Activated CD8-positive, alpha-beta memory T cell treated with anti-CD3 and anti-CD28 coated beads for 36 hours (primary cell): ENCODE measurements at regions not wholly inside any gene's neighbourhood (a gene's known extent, or its start where the extent isn't known, plus 50 kb on each side); places are given as distances from the start of the nearest gene placed in this dataset.

Source experiments
- CTCF ChIA-PET: fragments of 350-600 bp; sonication (Branson Sonifier 250); formaldehyde crosslinking; loops from one replicate; lab custom pipeline; 2021; ENCODE audit warnings: antibody characterized with exemption; lab: Charles Lee
- POLR2A ChIA-PET: fragments of 350-600 bp; sonication (Branson Sonifier 250); formaldehyde crosslinking; loops from one replicate; lab custom pipeline; 2021; ENCODE audit warnings: antibody characterized with exemption; lab: Charles Lee

DNA sequence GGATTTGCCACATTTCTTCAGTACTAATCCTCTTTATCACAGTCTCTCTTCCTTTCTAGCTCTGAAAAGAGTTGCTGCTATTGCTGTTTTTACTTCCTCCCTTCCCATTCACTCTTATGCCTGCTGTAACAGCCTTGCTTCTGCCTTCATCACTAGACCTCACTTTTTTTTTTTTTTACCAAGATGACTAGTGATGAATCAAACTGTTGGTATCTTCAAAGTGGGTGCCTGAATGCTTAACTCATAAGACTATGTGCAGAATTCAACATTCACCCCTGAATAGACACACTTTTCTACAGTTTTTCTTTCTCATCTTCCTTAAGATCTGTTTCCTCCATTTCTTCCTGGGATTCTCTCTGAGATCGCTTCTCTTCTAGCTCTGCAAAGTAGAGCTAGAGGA is 217.2 kb upstream of the HTR2A start:
- POLR2A ChIA-PET, result no interaction called here
- CTCF ChIA-PET, result no interaction called here

DNA sequence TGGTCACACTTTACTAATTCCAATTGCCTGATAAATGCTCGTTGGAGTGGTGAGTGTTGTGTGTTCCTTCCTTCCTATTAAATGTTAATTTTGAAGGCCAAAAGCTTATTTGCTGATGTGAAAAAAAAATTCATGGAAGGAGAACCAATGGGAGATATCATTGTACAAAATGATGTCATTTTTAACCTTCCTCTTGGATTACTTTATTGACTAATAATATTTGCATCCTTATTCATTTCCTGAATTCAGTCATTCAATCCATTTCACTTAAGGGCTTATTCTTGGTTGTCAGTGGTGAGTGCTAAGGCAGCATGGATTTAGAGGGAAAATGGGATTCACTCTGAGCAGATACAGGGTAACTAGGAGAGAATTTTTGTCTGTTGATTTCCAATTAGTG is 216.0 kb upstream of the HTR2A start:
- CTCF ChIA-PET, result no interaction called here

GRCh38 chr13:47112205-47112902 is 215.5 kb upstream of the HTR2A start:
- ChIA-PET POLR2A (no interaction called here), CTCF (no interaction called here)

More for the DNA sequence above, 216.0 kb upstream of the HTR2A start:
- POLR2A ChIA-PET, result no interaction called here

DNA sequence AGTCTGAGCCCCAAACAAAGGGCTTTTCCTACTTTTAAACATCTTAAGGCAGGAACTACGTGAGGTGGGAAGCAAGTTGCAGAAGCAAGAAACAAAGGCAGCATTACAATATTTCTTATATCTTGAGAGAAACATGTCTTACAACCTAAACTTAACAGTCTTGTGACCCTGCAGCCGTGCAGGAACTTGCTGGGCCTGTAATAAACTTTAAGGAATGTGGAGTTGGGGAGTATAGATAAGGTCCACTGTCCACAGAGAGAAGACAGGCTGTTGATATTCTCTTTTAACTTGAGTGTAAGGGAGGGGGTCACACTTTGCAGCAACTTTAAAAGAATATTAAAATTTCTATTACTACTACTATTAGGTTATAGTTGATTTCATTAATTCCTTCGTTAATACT is 214.6 kb upstream of the HTR2A start:
- POLR2A ChIA-PET, result no interaction called here
- CTCF ChIA-PET, result no interaction called here

GRCh38 chr13:47110833-47111240 is 214.0 kb upstream of the HTR2A start:
- POLR2A ChIA-PET, result no interaction called here

DNA sequence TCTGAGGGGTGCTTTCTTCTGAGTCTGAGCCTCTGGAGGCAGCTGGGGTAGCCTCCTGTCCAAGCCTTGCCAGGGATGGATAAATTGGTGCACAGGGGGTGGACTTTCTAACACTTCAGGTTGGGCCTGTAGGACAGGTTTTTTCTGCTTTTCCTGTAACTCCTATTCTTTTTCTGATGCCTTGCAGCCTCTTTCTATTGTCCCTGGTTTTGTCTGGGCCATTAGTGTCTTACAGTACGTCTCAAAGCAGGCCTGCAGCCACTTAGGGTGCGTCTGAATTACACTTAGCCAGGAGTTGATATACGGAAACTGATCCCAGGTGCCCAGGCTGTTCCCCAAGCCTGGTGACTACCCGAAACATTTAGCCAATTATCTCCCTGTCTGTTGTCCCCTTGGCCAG is 213.3 kb upstream of the HTR2A start:
- ChIA-PET CTCF (no interaction called here), POLR2A (no interaction called here)

More at GRCh38 chr13:47110833-47111240, 214.0 kb upstream of the HTR2A start:
- CTCF ChIA-PET, result no interaction called here

- ChIA-PET POLR2A (no interaction called here), CTCF (no interaction called here)
These were observed 212.2 kb upstream of the HTR2A start for GRCh38 chr13:47109028-47109427.

- POLR2A ChIA-PET, result no interaction called here
- CTCF ChIA-PET, result no interaction called here
These were observed 203.5 kb upstream of the HTR2A start for GRCh38 chr13:47100214-47100853.

- CTCF ChIA-PET, result no interaction called here
- POLR2A ChIA-PET, result no interaction called here
These were observed 198.0 kb upstream of the HTR2A start for GRCh38 chr13:47094734-47095434.

GRCh38 chr13:47092202-47092601 is 195.3 kb upstream of the HTR2A start:
- POLR2A ChIA-PET, result no interaction called here
- CTCF ChIA-PET, result no interaction called here

- ChIA-PET POLR2A (no interaction called here), CTCF (no interaction called here)
These were observed 191.0 kb upstream of the HTR2A start for GRCh38 chr13:47087841-47088240.

GRCh38 chr13:47087241-47087640 is 190.4 kb upstream of the HTR2A start:
- POLR2A ChIA-PET, result no interaction called here
- CTCF ChIA-PET, result no interaction called here

DNA sequence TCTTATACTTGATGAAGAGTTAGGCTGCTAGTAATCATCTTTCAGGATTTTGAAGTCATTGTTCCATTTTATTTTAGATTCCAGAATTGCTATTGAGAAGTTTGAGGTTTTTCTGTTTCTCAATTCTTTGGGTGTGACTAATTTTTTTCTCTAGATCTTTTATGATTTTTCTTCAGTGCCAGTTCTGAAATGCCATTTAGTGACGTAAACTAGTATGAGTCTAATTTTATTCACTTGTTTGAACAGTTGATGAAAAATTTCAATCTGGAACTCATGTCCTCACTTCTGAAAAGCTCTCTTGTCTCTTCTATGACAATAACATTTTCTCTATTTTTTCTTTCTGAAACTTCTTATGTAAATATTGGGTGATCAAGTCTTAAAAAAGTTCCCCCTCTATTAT is 188.5 kb upstream of the HTR2A start:
- ChIA-PET POLR2A (no interaction called here), CTCF (no interaction called here)

DNA sequence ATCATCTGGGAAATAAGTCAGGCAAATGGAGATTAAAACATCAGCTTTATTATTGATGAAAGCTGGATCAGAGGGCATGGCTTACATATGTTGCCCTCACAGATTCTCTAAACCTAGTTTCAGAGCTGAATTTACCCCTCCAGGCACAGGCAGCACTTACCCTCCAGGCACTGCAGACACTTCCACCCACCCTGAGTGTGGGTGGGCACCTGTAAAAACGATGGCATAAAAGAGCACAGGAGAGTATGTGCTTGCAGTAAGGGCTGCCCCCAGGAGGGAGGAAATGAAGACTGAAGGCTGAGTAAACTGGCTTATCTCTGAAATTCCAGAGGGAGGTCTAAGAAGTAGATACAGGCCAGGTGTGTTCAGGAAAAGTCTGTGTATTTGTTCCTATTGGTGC is 185.0 kb upstream of the HTR2A start:
- CTCF ChIA-PET, result no interaction called here

GRCh38 chr13:47081246-47081645 is 184.4 kb upstream of the HTR2A start:
- CTCF ChIA-PET, result no interaction called here
- POLR2A ChIA-PET, result no interaction called here

More for the DNA sequence above, 185.0 kb upstream of the HTR2A start:
- POLR2A ChIA-PET, result no interaction called here

DNA sequence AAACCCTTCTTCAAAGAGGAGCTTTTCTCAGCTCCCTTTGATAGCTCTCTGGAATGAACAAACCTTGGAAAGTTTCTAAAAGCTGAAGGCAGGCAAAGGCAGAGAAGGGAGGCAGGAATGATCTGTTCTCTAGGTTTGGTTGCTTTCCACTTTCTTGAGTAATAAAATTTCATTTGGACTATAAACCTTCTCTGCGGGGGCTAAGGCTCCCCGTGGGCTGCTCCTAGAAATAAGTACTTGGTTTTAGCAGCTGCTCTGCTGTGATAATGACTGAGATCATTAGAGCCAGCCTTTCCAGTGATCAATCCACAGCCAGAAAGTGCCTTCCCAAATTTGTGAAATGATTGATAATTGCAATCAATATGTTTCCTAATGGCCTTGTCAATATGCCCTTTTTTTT is 183.8 kb upstream of the HTR2A start:
- ChIA-PET POLR2A (no interaction called here), CTCF (no interaction called here)

- ChIA-PET CTCF (no interaction called here), POLR2A (no interaction called here)
These were observed 179.6 kb upstream of the HTR2A start for GRCh38 chr13:47076500-47076899.

- ChIA-PET POLR2A (no interaction called here), CTCF (no interaction called here)
These were observed 172.3 kb upstream of the HTR2A start for GRCh38 chr13:47069133-47069532.

DNA sequence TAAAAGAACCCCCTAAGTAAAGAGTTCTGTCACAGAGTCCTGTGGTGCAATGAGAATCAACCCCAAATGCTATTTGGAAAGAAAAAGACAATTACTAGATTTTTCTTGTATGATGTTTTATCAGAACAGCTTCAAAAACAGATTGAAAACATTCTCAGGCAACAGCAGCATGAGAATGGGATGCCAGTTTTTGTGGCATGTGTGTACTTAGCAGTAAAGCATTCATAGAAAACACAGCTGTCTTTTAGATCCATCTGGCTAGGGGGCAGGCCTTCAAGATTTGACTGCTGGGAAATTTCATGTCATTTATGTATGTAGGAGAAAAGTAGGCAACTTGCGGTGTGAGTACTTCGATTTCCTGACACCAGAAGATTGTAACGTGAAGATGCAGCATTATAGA is 170.5 kb upstream of the HTR2A start:
- POLR2A ChIA-PET, result no interaction called here
- CTCF ChIA-PET, result no interaction called here

GRCh38 chr13:47066226-47066625 is 169.4 kb upstream of the HTR2A start:
- POLR2A ChIA-PET, result no interaction called here

DNA sequence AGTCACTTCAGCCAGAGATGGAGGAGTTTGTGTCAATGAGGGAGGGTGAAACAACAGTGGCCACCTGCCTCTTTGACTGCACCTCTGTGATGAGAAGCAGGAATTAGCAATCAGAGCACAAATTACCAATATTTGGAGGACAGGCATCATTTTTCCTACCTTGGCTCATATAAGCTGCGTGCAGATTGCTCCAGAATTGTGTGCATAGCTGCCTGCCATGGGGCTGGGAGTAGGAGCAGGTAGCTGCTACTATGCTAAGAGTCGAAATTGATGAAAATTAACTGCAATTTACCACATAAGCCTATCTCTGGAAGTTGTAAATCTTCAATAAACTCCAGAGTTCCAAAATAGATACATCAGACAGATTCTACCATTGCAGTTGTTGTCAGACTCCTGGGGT is 167.5 kb upstream of the HTR2A start:
- POLR2A ChIA-PET, result no interaction called here
- CTCF ChIA-PET, result no interaction called here

More at GRCh38 chr13:47066226-47066625, 169.4 kb upstream of the HTR2A start:
- CTCF ChIA-PET, result no interaction called here
